GM12801 (cell line): ENCODE measurements at regions not wholly inside any gene's neighbourhood (a gene's known extent, or its start where the extent isn't known, plus 50 kb on each side); places are given as distances from the start of the nearest gene placed in this dataset.
A peak's percentile ranks its signal among the peaks of the same experiment; 100 is the strongest.

Experiments used
- CTCF ChIP-seq: IDR thresholded peaks from one replicate; pipeline ENCODE4 v1.5.1; 2011; ENCODE audit warnings: control low read depth; ENCODE audit not compliant: insufficient read length; ENCODE audit errors: extremely low read depth

- no peak for TF ChIP-seq CTCF
These were observed 217.4 kb downstream of the CENPC start for GRCh38 chr4:67328018-67328278.

GRCh38 chr4:67327245-67328017, 217.9 kb downstream of the CENPC start:
- TF ChIP-seq CTCF, result peak; percentile 52

GRCh38 chr4:67325791-67326190, 219.5 kb downstream of the CENPC start:
- no peak for TF ChIP-seq CTCF

DNA sequence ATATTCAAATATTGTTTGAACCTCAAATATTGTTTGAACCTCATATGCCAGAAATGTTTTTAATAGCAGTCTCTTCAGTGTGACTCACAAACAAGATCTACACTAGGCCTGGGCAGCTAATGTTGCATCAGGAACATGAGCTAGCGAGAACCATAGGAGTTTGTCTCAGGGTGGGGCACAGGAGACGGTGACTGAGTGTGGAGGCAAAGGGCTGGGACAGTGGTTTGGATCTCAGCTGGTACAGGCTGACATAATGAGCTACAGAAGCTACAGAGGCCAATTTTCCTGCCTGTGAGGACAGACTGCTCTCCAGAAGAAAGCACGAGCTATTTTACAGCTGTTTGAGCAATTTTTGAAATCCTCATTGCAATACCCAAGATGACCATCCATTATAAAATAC, 224.7 kb downstream of the CENPC start:
- TF ChIP-seq CTCF, result no peak

GRCh38 chr4:67292636-67293035, 252.7 kb downstream of the CENPC start:
- no peak for TF ChIP-seq CTCF

DNA sequence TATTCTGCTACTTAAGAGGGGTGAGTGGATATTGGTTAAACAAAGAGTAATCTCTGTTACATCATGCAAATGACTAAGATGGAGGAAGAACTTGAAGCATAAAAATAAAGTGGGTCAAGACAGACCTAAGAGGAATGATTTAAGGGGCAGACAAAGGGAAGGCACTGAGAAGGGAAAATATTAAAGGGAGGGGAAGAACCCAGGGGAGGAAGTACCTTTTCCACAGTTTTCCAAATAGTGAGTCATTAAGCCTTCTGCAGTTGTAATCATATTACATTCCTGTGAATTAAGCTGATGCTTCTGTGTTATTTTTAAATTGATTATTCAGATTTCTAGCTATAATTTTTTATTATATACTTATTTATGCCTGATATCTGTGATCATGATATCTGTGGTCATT, 253.3 kb downstream of the CENPC start:
- no peak for TF ChIP-seq CTCF

DNA sequence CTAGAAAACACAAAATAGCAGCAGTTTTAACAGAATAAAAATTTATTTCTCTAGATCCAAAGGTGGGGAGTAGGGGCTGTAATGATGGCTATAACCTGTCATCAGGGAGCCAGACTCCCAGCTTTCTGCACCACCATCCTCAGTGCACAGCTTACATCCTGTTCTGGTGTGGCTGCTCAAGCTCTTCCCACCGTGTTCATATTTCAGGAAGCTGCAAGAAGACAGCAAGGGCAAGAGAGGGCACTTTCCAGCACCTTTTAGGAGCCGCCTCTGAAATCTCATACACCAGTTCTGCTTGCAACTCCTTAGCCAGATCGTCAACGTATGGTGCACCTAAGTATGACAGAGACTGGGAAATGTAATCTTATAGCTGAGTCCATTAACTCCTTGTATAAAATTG, 253.7 kb downstream of the CENPC start:
- no peak for TF ChIP-seq CTCF
